HCT116 (cell line): ENCODE measurements at regions not wholly inside any gene's neighbourhood (a gene's known extent, or its start where the extent isn't known, plus 50 kb on each side); places are given as distances from the start of the nearest gene placed in this dataset.

Source experiments
- ATAC-seq: fragments of 200-7000 bp; cut with Tn5 transposase; 2 replicates; pipeline ENCODE4 v1.9.1; 2020; ENCODE audit warnings: mild to moderate bottlenecking, moderate library complexity
- BruUV-seq: library from RNA; stranded (reverse); fragments of 400-500 nt; replicated peaks from 2 replicates; lab custom pipeline; 2021; lab: Mats Ljungman, UMichigan
- CTCF ChIA-PET: fragments of 300-600 bp; sonication (Branson Sonifier 250); formaldehyde crosslinking; loops from one replicate; lab custom pipeline; 2021; ENCODE audit warnings: antibody characterized with exemption; lab: Charles Lee
- POLR2A ChIA-PET: fragments of 300-600, 350-600 bp; sonication (Branson Sonifier 250); formaldehyde crosslinking; loops from one replicate; lab custom pipeline; 2021; ENCODE audit warnings: antibody characterized with exemption; lab: Charles Lee
- RAD21 ChIA-PET, 2 experiments: fragments of 300-600 bp; sonication (Branson Sonifier 250); formaldehyde crosslinking; loops; one replicate each; lab custom pipeline; 2023; ENCODE audit warnings: low total read pairs in 2 of 2; ENCODE audit not compliant: uncharacterized antibody in 2 of 2, unreplicated experiment in 2 of 2, low non-redundant PET in 1 of 2; lab: Charles Lee
- DNase-seq: peaks from one replicate; pipeline ENCODE4 v3.0.0-alpha.2; 2010; ENCODE audit warnings: low read depth, low spot score
- H2AFZ ChIP-seq: fragments of 200-600 bp; shearing (Covaris generic), sonication (generic); 2 replicates; pipeline ENCODE4 v1.6.1; 2017; ENCODE audit warnings: low read depth, mixed run types, mixed read lengths, antibody characterized with exemption, low read length; ENCODE audit not compliant: poor library complexity, severe bottlenecking
- H3K27ac ChIP-seq: 2 replicates; pipeline ENCODE4 v1.5.1; 2012; ENCODE audit warnings: low read depth, low read length
- H3K27me3 ChIP-seq: fragments of 200-600 bp; sonication (generic); 2 replicates; pipeline ENCODE4 v1.6.1; 2016; ENCODE audit warnings: mixed run types, low read length, mixed read lengths; ENCODE audit not compliant: insufficient read depth
- H3K36me3 ChIP-seq, 2 experiments: fragments of 200-500 bp in 1 of 2; fragments of 200-600 bp in 1 of 2; sonication (Bioruptor generic) in 1 of 2; sonication (generic) in 1 of 2; 2 replicates each; pipeline versions ENCODE4 v1.5.1 to v1.6.1; 2014 to 2016; ENCODE audit warnings: low read length in 2 of 2, inconsistent platforms in 1 of 2, mixed read lengths in 1 of 2, mixed run types in 1 of 2; ENCODE audit not compliant: insufficient read depth in 2 of 2, control insufficient read depth in 1 of 2
- H3K4me1 ChIP-seq, 2 experiments: fragments of 200-600 bp in 1 of 2; sonication (generic) in 1 of 2; 2 replicates each; pipeline versions ENCODE4 v1.5.1 to v1.6.1; 2012 to 2017; ENCODE audit warnings: low read length in 2 of 2, inconsistent platforms in 1 of 2, mild to moderate bottlenecking in 1 of 2, mixed read lengths in 1 of 2, mixed run types in 1 of 2, moderate library complexity in 1 of 2; ENCODE audit not compliant: insufficient read depth in 2 of 2, control insufficient read depth in 1 of 2
- H3K4me2 ChIP-seq: fragments of 200-600 bp; sonication (generic); 2 replicates; pipeline ENCODE4 v1.6.1; 2017; ENCODE audit warnings: mixed run types, low read length, mixed read lengths
- H3K4me3 ChIP-seq, 2 experiments: fragments of 200-600 bp in 1 of 2; sonication (generic) in 1 of 2; replicated peaks in 1 of 2; 2 replicates each; pipeline ENCODE4 v1.5.1; 2011 to 2016; ENCODE audit warnings: low read length in 2 of 2, control low read depth in 1 of 2, low read depth in 1 of 2, mild to moderate bottlenecking in 1 of 2, mixed read lengths in 1 of 2, mixed run types in 1 of 2
- H3K79me2 ChIP-seq: fragments of 200-600 bp; sonication (generic); 2 replicates; pipeline ENCODE4 v1.6.1; 2017; ENCODE audit warnings: mild to moderate bottlenecking, mixed run types, low read length, moderate library complexity, mixed read lengths; ENCODE audit not compliant: insufficient read depth
- H3K9ac ChIP-seq: fragments of 200-600 bp; sonication (generic); 2 replicates; pipeline ENCODE4 v1.6.1; 2016; ENCODE audit warnings: low read length, mixed read lengths
- H3K9me2 ChIP-seq: fragments of 200-600 bp; sonication (generic), shearing (Covaris generic); 2 replicates; pipeline ENCODE4 v1.6.1; 2017; ENCODE audit warnings: mixed run types, mild to moderate bottlenecking, moderate library complexity; ENCODE audit not compliant: insufficient read depth
- H3K9me3 ChIP-seq, 2 experiments: fragments of 200-500 bp in 1 of 2; fragments of 200-600 bp in 1 of 2; sonication (Bioruptor generic) in 1 of 2; sonication (generic) in 1 of 2; 2 replicates each; pipeline ENCODE4 v1.6.1; 2014 to 2017; ENCODE audit warnings: low read length in 2 of 2, mixed read lengths in 2 of 2, inconsistent platforms in 1 of 2, low read depth in 1 of 2, mild to moderate bottlenecking in 1 of 2, mixed run types in 1 of 2, moderate library complexity in 1 of 2; ENCODE audit not compliant: control insufficient read depth in 1 of 2, insufficient read depth in 1 of 2
- H4K20me1 ChIP-seq: fragments of 200-600 bp; sonication (generic), shearing (Covaris generic); 2 replicates; pipeline ENCODE4 v1.6.1; 2017; ENCODE audit warnings: mixed run types, mild to moderate bottlenecking, moderate library complexity; ENCODE audit not compliant: insufficient read depth
- CBX3 ChIP-seq: IDR thresholded peaks from 2 replicates; pipeline ENCODE4 v1.6.1; 2012; ENCODE audit warnings: low read depth
- EGR1 ChIP-seq: IDR thresholded peaks from 2 replicates; pipeline ENCODE4 v1.6.1; 2012; ENCODE audit warnings: low read depth
- ELF1 ChIP-seq: IDR thresholded peaks from 2 replicates; pipeline ENCODE4 v1.6.1; 2012; ENCODE audit warnings: low read depth, borderline replicate concordance
- MAX ChIP-seq: IDR thresholded peaks from 2 replicates; pipeline ENCODE4 v1.6.1; 2012
- POLR2AphosphoS5 ChIP-seq: IDR thresholded peaks from 2 replicates; pipeline ENCODE4 v1.6.1; 2011; ENCODE audit warnings: mild to moderate bottlenecking, low read depth, low read length, moderate library complexity
- REST ChIP-seq: IDR thresholded peaks from 2 replicates; pipeline ENCODE4 v1.6.1; 2012; ENCODE audit warnings: low read depth
- intact Hi-C: fragments of 100-400 bp; cut with micrococcal nuclease; formaldehyde crosslinking; loops from 2 replicates; pipeline ENCODE4 v1.10.0; 2022
- TF ChIP-seq, protein P1 (sequence below): IDR thresholded peaks from 2 replicates; pipeline ENCODE4 v1.6.1; 2012

DNA sequence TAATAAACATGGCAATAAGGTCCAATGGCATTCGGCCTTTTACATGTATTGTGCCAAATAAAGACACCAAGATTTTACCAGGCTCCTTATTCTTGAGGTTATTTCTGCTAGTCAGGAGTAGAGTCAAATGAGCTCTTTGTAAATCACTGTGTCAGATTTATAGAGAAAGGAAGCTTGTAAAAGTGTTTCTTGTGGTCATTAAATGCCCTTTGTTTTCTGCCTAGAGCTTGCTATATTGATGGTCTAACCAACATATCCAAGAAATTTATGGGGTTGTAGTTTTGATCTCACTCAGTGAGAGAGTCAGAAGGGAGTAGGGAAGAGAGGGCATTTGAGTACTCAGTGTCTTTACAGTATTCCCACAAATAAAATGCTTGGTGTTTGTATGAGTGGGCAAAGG is 86.2 kb upstream of the FRMPD4 start:
- H2AFZ ChIP-seq = no peak overlapping the region
- CTCF ChIA-PET = no interaction called here
- POLR2A ChIA-PET = no interaction called here
- no peak overlapping the region for H3K9ac ChIP-seq
- H3K9me2 ChIP-seq = no peaks in the 10 kb centered on the region
- no peak for DNase-seq
- H3K9me3 ChIP-seq = no peaks in the 10 kb centered on the region
- no peaks in the 10 kb centered on the region for H3K36me3 ChIP-seq
- H3K4me3 ChIP-seq = no peak overlapping the region
- intact Hi-C loops = no loop called here
- no peak overlapping the region for H3K27ac ChIP-seq
- no peak for ATAC-seq
- H3K79me2 ChIP-seq = no peaks in the 10 kb centered on the region
- no peak overlapping the region for H3K4me2 ChIP-seq
- H4K20me1 ChIP-seq = no peaks in the 10 kb centered on the region
- BruUV-seq = no TSS peak
- no peaks in the 10 kb centered on the region for H3K4me1 ChIP-seq
- RAD21 ChIA-PET = no interaction called here
- TF ChIP-seq REST (no peak), EGR1 (no peak), ELF1 (no peak), POLR2AphosphoS5 (no peak), CBX3 (no peak), MAX (no peak)
- TF ChIP-seq, protein P1, sequence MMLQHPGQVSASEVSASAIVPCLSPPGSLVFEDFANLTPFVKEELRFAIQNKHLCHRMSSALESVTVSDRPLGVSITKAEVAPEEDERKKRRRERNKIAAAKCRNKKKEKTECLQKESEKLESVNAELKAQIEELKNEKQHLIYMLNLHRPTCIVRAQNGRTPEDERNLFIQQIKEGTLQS = no peak
- TF ChIP-seq, all 23 proteins: peak for 0
- no peaks in the 10 kb centered on the region for H3K27me3 ChIP-seq
